ENCODE measurements at regions not wholly inside any gene's neighbourhood (a gene's known extent, or its start where the extent isn't known, plus 50 kb on each side); places are given as distances from the start of the nearest gene placed in this dataset.

DNA sequence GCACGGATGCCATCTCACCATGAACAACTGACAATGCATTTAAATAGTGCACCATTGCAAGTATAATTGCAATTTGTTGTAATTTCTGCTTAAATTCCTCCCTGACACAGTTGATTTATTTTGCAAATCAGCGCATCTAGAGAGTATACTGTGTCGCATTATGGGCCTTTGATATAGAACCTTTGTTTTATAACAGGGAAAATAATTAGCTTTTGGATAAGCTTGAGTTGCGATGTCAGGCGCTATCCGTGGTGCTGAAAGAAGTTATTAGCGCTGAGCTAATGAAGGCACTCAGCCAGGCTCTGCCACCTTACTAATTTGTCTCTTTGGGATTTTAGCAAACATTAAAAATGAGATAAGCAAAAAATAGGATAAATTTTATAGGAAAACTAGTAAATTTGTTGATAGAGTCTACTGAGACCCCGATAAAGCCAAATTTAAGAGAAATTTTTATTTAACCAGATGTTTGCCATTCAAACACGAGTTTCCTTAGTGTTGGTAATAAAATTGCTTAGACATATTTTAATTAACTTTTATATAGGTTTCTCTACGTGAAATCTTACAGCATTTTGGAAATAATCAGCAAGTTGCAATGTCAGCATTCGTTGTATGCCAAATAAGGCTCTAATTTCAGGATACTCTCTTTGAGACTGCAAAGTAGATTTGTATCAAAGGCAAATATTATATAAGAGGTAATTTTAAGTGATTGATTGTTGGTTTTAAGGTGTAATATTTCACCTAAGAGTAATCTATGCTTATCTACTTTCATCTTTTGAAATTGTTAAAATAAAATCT is 355.5 kb downstream of the TLR4 start:
- no peak for ATAC-seq
- Histone ChIP-seq H3K27ac (no peak overlapping the region), H3K36me3 (no peaks in the 10 kb centered on the region), H3K27me3 (no peaks in the 10 kb centered on the region), H3K4me3 (no peak overlapping the region), H3K4me1 (no peaks in the 10 kb centered on the region), H3K9me3 (no peaks in the 10 kb centered on the region)
- 18 to 20% methylated on average over 11 of the region's 11 CpGs for WGBS, 2 donors (ENCODE audit: low coverage in 1 of 2)
- TF ChIP-seq POLR2A (IDR thresholded peaks at IDR 0.05) (no peak), EP300 (IDR thresholded peaks at IDR 0.05) (no peak), POLR2AphosphoS5 (IDR thresholded peaks at IDR 0.05) (no peak)
- TF ChIP-seq, protein P1, sequence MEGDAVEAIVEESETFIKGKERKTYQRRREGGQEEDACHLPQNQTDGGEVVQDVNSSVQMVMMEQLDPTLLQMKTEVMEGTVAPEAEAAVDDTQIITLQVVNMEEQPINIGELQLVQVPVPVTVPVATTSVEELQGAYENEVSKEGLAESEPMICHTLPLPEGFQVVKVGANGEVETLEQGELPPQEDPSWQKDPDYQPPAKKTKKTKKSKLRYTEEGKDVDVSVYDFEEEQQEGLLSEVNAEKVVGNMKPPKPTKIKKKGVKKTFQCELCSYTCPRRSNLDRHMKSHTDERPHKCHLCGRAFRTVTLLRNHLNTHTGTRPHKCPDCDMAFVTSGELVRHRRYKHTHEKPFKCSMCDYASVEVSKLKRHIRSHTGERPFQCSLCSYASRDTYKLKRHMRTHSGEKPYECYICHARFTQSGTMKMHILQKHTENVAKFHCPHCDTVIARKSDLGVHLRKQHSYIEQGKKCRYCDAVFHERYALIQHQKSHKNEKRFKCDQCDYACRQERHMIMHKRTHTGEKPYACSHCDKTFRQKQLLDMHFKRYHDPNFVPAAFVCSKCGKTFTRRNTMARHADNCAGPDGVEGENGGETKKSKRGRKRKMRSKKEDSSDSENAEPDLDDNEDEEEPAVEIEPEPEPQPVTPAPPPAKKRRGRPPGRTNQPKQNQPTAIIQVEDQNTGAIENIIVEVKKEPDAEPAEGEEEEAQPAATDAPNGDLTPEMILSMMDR (IDR thresholded peaks at IDR 0.05) = no peak

DNA sequence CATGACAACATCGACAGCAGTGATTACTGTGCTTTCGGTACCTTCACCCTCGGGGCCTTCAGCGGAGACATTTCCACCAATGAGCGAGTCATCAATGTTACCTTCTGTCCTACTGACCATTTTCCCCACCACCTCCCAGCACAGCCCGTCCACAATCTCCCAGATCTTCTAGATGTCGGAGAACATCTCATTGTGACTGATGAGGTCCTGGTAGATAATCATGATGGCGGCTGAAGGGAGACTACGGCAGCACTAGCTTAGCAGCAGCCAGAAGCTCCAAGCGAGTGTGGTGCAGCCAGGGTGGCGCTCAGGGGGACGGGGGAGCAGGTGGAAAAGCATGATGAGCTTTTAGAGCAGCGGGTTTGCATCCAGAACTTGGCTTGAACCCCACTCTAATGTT is 379.0 kb downstream of the TLR4 start:
- Histone ChIP-seq H3K4me3 (no peak overlapping the region), H3K4me1 (no peaks in the 10 kb centered on the region), H3K27ac (no peak overlapping the region), H3K27me3 (no peaks in the 10 kb centered on the region), H3K9me3 (no peaks in the 10 kb centered on the region), H3K36me3 (no peaks in the 10 kb centered on the region)
- no peak for ATAC-seq
- WGBS, 2 donors (ENCODE audit: low coverage in 1 of 2) = 78 to 82% methylated on average over 7 to 9 of the region's 13 CpGs
- no peak for TF ChIP-seq EP300 (IDR thresholded peaks at IDR 0.05)
- TF ChIP-seq POLR2A (IDR thresholded peaks at IDR 0.05) = no peak
- TF ChIP-seq, protein P1 (IDR thresholded peaks at IDR 0.05) = no peak
- TF ChIP-seq POLR2AphosphoS5 (IDR thresholded peaks at IDR 0.05) = no peak

GRCh38 chr9:118088090-118088489 is 383.9 kb downstream of the TLR4 start:
- no peaks in the 10 kb centered on the region for H3K9me3 ChIP-seq
- WGBS, 2 donors (ENCODE audit: low coverage in 1 of 2) = 84 to 90% methylated on average over 2 of the region's 2 CpGs
- H3K4me3 ChIP-seq = no peak overlapping the region
- no peak for ATAC-seq
- H3K27me3 ChIP-seq = no peaks in the 10 kb centered on the region
- TF ChIP-seq POLR2AphosphoS5 (IDR thresholded peaks at IDR 0.05) = no peak
- H3K4me1 ChIP-seq = no peaks in the 10 kb centered on the region
- no peaks in the 10 kb centered on the region for H3K36me3 ChIP-seq
- H3K27ac ChIP-seq = no peak overlapping the region

DNA sequence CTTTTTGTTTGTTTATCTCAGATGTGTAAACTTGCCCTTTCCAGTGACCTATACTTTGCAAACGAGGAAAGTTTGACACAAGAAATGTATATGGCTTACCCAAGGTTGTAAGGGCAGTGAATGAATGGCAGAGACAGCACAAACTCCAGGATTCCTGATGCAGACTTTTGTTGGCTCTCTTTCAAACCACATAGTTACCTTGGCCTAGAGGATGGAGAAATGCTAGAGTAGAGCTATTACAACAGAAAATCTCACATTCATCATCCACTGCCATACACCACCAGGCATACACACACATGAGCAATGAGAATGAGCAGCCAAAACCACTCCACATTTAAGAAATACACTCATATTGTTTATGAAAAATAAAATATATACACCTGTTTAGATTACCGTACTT is 387.0 kb downstream of the TLR4 start:
- H3K36me3 ChIP-seq = no peaks in the 10 kb centered on the region
- TF ChIP-seq EP300 (IDR thresholded peaks at IDR 0.05) = no peak
- no peak overlapping the region for H3K27ac ChIP-seq
- H3K9me3 ChIP-seq = no peaks in the 10 kb centered on the region
- H3K27me3 ChIP-seq = peaks cover 5% of the 10 kb centered on the region
- ATAC-seq = no peak
- WGBS, 2 donors (ENCODE audit: low coverage in 1 of 2) = 40 to 44% methylated on average over 2 of the region's 2 CpGs
- H3K4me1 ChIP-seq = no peaks in the 10 kb centered on the region
- H3K4me3 ChIP-seq = no peak overlapping the region

DNA sequence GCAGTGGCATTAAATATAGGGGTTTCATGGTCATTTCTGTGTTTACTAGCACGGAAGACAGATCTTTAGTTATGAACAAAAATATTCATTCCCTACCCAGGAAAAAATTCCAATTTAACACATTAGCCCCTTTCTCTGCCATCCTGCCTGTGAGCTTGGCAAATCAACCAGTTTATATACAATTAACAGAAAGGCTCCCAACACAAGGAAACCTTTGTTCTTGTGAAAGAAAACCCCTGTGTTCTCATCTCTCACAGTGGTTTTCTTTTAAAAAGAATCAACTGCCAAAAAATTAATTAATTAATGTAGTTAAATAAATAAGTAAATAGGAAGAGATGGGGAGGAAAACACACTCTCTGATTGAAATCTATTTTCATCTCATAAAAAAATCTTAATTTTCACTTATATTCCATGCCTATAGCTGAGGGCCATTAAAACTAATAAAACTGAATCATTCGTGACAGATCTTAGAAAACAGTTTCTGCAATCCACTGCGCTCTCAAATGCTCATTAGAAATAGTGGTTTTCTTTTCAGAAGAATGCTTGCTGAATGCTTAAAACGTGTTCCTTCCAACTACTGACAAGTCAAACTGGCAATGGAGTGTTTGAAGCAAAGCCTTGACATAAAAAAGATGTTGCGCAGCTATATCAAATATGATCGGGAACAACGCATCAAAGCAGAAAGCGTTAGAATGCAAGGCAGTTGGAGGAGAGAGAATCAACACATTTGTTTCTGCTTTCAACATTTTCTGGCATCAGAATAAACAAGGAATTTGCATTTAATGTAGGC is 387.7 kb downstream of the TLR4 start:
- H3K9me3 ChIP-seq = no peaks in the 10 kb centered on the region
- no peaks in the 10 kb centered on the region for H3K36me3 ChIP-seq
- H3K4me1 ChIP-seq = no peaks in the 10 kb centered on the region
- 64 to 68% methylated on average over 7 to 8 of the region's 8 CpGs for WGBS, 2 donors (ENCODE audit: low coverage in 1 of 2)
- H3K27me3 ChIP-seq = peaks cover 5% of the 10 kb centered on the region
- H3K4me3 ChIP-seq = no peak overlapping the region
- no peak for TF ChIP-seq POLR2A (IDR thresholded peaks at IDR 0.05)
- TF ChIP-seq EP300 (IDR thresholded peaks at IDR 0.05) = no peak
- TF ChIP-seq, protein P1 (IDR thresholded peaks at IDR 0.05) = no peak
- TF ChIP-seq POLR2AphosphoS5 (IDR thresholded peaks at IDR 0.05) = no peak
- no peak for ATAC-seq
- H3K27ac ChIP-seq = no peak overlapping the region

DNA sequence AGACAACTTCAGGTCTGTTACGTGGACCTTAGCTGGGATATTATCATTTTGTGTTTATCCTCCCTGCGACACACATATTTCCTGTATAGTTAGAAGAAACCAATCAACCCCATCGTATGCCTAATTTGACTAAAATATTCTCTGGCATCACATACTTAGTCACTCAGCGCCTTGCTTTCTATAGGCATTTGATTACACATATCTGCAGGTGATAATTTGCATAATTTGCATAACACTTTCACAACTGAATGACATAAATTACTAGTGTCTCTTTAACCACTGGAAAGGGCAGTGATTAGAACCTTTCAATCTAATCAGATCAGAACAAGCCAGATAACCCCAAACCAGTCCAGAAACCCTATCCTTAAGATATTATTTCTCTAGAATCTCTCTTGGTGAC is 390.2 kb downstream of the TLR4 start:
- Histone ChIP-seq H3K27me3 (peaks cover 5% of the 10 kb centered on the region), H3K27ac (no peak overlapping the region), H3K4me3 (no peak overlapping the region), H3K4me1 (no peaks in the 10 kb centered on the region), H3K36me3 (no peaks in the 10 kb centered on the region), H3K9me3 (no peaks in the 10 kb centered on the region)
- no peak for ATAC-seq
- TF ChIP-seq POLR2AphosphoS5 (IDR thresholded peaks at IDR 0.05) = no peak
- no peak for TF ChIP-seq POLR2A (IDR thresholded peaks at IDR 0.05)
- TF ChIP-seq, protein P1 (IDR thresholded peaks at IDR 0.05) = no peak
- TF ChIP-seq EP300 (IDR thresholded peaks at IDR 0.05) = no peak
- 76 to 100% methylated on average over 1 to 4 of the region's 4 CpGs for WGBS, 2 donors (ENCODE audit: low coverage in 1 of 2)
